ENCODE measurements at regions not wholly inside any gene's neighbourhood (a gene's known extent, or its start where the extent isn't known, plus 50 kb on each side); places are given as distances from the start of the nearest gene placed in this dataset.

GRCh38 chr5:32506201-32506661 lies 61.7 kb upstream of the ZFR start:
- TF ChIP-seq CTCF (IDR thresholded peaks at IDR 0.05) (no peak), POLR2A (IDR thresholded peaks at IDR 0.05) (no peak)
